Colonic mucosa (tissue), 4 donors: ENCODE measurements at regions not wholly inside any gene's neighbourhood (a gene's known extent, or its start where the extent isn't known, plus 50 kb on each side); places are given as distances from the start of the nearest gene placed in this dataset.

Experiments
- DNase-seq: peaks from one replicate; pipeline ENCODE4 v3.0.0-alpha.2; 2020
- H3K27ac ChIP-seq: fragments of 200-600 bp; one replicate; pipeline ENCODE4 v1.8.0; 2021
- H3K27me3 ChIP-seq: fragments of 200-600 bp; one replicate; pipeline ENCODE4 v1.8.0; 2021
- H3K36me3 ChIP-seq: fragments of 200-600 bp; one replicate; pipeline ENCODE4 v1.8.0; 2021
- H3K4me1 ChIP-seq: fragments of 200-600 bp; one replicate; pipeline ENCODE4 v1.8.0; 2021; ENCODE audit warnings: mild to moderate bottlenecking
- H3K4me3 ChIP-seq: fragments of 200-600 bp; one replicate; pipeline ENCODE4 v1.8.0; 2021
- H3K9ac ChIP-seq, 2 donors: one replicate each; pipeline ENCODE4 v1.7.0; 2013; ENCODE audit warnings: control low read depth in 2 of 2, low read depth in 2 of 2, low read length in 2 of 2
- H3K9me3 ChIP-seq: fragments of 200-600 bp; one replicate; pipeline ENCODE4 v1.8.0; 2021
- intact Hi-C: fragments of 100-400 bp; cut with DNase I; formaldehyde crosslinking; loops from one replicate; pipeline ENCODE4 v1.14.1; 2022
- TF ChIP-seq, protein P1 (sequence below): fragments of 200-600 bp; IDR thresholded peaks from one replicate; pipeline ENCODE4 v1.8.0; 2022; ENCODE audit warnings: antibody characterized with exemption, mild to moderate bottlenecking
- donor health status: healthy.
- donor health status: DM: no; HTN: no; CAD: no.
- donor health status: DM: no; HTN: no; CAD: no.

GRCh38 chr6:97705568-97705967 is 422.6 kb upstream of the MMS22L start:
- Histone ChIP-seq H3K9ac (no peak overlapping the region), H3K4me1 (no peaks in the 10 kb centered on the region), H3K27me3 (no peaks in the 10 kb centered on the region), H3K27ac (no peak overlapping the region), H3K36me3 (no peaks in the 10 kb centered on the region), H3K9me3 (no peaks in the 10 kb centered on the region), H3K4me3 (no peak overlapping the region)
- DNase-seq: no peak
- TF ChIP-seq, protein P1, sequence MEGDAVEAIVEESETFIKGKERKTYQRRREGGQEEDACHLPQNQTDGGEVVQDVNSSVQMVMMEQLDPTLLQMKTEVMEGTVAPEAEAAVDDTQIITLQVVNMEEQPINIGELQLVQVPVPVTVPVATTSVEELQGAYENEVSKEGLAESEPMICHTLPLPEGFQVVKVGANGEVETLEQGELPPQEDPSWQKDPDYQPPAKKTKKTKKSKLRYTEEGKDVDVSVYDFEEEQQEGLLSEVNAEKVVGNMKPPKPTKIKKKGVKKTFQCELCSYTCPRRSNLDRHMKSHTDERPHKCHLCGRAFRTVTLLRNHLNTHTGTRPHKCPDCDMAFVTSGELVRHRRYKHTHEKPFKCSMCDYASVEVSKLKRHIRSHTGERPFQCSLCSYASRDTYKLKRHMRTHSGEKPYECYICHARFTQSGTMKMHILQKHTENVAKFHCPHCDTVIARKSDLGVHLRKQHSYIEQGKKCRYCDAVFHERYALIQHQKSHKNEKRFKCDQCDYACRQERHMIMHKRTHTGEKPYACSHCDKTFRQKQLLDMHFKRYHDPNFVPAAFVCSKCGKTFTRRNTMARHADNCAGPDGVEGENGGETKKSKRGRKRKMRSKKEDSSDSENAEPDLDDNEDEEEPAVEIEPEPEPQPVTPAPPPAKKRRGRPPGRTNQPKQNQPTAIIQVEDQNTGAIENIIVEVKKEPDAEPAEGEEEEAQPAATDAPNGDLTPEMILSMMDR: no peak
- intact Hi-C loops: no loop called here

- Histone ChIP-seq H3K4me3 (no peak overlapping the region), H3K9ac (no peak overlapping the region), H3K9me3 (no peaks in the 10 kb centered on the region), H3K27me3 (no peaks in the 10 kb centered on the region), H3K36me3 (no peaks in the 10 kb centered on the region), H3K27ac (no peak overlapping the region), H3K4me1 (no peaks in the 10 kb centered on the region)
- TF ChIP-seq, protein P1: no peak
- intact Hi-C loops: no loop called here
- no peak for DNase-seq
Observed at GRCh38 chr6:97712751-97713150, 429.7 kb upstream of the MMS22L start.

DNA sequence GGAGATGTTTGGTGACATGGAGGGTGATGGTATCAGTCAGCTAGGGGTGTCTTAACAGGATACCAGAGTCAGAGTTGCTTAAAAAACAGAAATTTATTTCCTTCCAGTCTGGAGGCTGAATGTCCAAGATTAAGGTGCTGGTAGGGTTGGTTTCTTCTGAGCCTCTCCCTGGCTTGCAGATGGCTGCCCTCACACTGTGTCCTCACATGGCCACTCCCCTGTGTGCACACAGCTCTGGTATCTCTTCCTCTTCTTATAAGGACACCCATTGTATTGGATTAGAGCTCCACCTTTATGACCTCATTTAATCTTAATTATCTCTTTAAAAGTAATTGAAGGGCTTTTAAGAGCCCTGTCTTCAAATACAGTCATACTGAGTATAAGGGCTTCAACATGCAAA is 431.8 kb upstream of the MMS22L start:
- Histone ChIP-seq H3K4me1 (no peaks in the 10 kb centered on the region), H3K9ac (no peak overlapping the region), H3K27me3 (no peaks in the 10 kb centered on the region), H3K4me3 (no peak overlapping the region), H3K36me3 (no peaks in the 10 kb centered on the region), H3K9me3 (no peaks in the 10 kb centered on the region), H3K27ac (no peak overlapping the region)
- intact Hi-C loops: no loop called here
- no peak for DNase-seq
- TF ChIP-seq, protein P1: no peak

- no peak overlapping the region for H3K4me3 ChIP-seq
Observed at GRCh38 chr6:97717086-97717485, 434.1 kb upstream of the MMS22L start.

DNA sequence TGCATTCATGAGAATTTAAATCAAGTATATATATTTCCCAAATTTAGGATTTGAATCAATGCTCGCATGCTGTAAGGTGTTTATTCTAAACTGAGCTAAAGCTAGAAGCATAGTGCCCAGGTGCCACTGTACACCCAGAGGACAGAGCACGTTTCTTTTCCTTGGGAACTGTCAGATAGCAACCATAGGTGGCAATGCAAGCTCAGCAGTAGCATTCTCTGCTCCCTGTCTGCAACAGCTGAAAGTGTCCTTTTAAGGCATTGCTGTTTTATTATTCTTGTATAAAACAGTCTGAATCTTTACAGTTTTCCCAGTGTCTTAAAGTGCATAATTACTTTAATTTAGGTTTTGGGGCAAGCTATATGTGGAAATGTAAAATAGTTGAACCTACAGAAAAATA is 443.4 kb upstream of the MMS22L start:
- no peaks in the 10 kb centered on the region for H3K4me1 ChIP-seq
- H3K9me3 ChIP-seq: no peaks in the 10 kb centered on the region
- no peak overlapping the region for H3K27ac ChIP-seq
- no peak overlapping the region for H3K4me3 ChIP-seq
- intact Hi-C loops: no loop called here
- TF ChIP-seq, protein P1: no peak
- H3K36me3 ChIP-seq: no peaks in the 10 kb centered on the region
- no peaks in the 10 kb centered on the region for H3K27me3 ChIP-seq
- no peak overlapping the region for H3K9ac ChIP-seq
- DNase-seq: no peak

More at GRCh38 chr6:97717086-97717485, 434.1 kb upstream of the MMS22L start:
- Histone ChIP-seq H3K9me3 (no peaks in the 10 kb centered on the region), H3K27ac (no peak overlapping the region), H3K9ac (no peak overlapping the region), H3K36me3 (no peaks in the 10 kb centered on the region), H3K27me3 (no peaks in the 10 kb centered on the region), H3K4me1 (no peaks in the 10 kb centered on the region)
- DNase-seq: no peak
- intact Hi-C loops: no loop called here
- TF ChIP-seq, protein P1: no peak

DNA sequence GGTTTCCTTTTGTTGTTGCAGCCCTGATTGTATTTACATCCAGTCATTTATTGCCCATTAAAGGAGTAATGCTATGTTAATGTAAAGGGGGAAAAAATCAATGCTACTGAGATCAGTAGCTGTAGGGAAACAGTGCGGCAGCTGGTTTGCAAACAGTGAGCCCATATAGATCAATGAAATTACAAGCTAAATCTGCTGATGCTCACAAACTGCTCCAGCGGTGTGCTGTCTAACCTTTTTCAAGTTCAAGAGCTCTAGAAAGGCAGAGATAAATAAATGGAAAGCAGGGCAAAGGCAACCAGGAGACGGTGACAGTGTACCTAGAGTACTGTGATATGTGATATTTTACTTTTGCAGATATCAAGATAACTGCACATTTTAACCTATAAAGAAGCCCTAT is 449.0 kb upstream of the MMS22L start:
- Histone ChIP-seq H3K9me3 (no peaks in the 10 kb centered on the region), H3K27ac (no peak overlapping the region), H3K4me3 (no peak overlapping the region), H3K36me3 (no peaks in the 10 kb centered on the region), H3K4me1 (no peaks in the 10 kb centered on the region), H3K27me3 (no peaks in the 10 kb centered on the region), H3K9ac (no peak overlapping the region)
- intact Hi-C loops: no loop called here
- no peak for DNase-seq
- TF ChIP-seq, protein P1: no peak
